Ishikawa (cell line): ENCODE measurements at regions not wholly inside any gene's neighbourhood (a gene's known extent, or its start where the extent isn't known, plus 50 kb on each side); places are given as distances from the start of the nearest gene placed in this dataset.

Experiments
- CEBPB ChIP-seq: IDR thresholded peaks from 2 replicates; pipeline ENCODE4 v1.6.1; 2012
- CREB1 ChIP-seq: IDR thresholded peaks from 2 replicates; pipeline ENCODE4 v1.6.1; 2012; ENCODE audit warnings: low read depth
- EGR1 ChIP-seq: IDR thresholded peaks from 2 replicates; pipeline ENCODE4 v1.6.1; 2012
- EP300 ChIP-seq: IDR thresholded peaks from 2 replicates; pipeline ENCODE4 v1.6.1; 2012; ENCODE audit warnings: borderline replicate concordance
- FOXM1 ChIP-seq: IDR thresholded peaks from 2 replicates; pipeline ENCODE4 v1.6.1; 2012; ENCODE audit warnings: low read depth, borderline replicate concordance
- NFIC ChIP-seq: IDR thresholded peaks from 2 replicates; pipeline ENCODE4 v1.6.1; 2012
- RAD21 ChIP-seq: IDR thresholded peaks from 2 replicates; pipeline ENCODE4 v1.6.1; 2012; ENCODE audit warnings: low read depth
- TAF1 ChIP-seq: IDR thresholded peaks from 2 replicates; pipeline ENCODE4 v1.6.1; 2012; ENCODE audit warnings: low read depth, mild to moderate bottlenecking
- TCF12 ChIP-seq: IDR thresholded peaks from 2 replicates; pipeline ENCODE4 v1.6.1; 2012; ENCODE audit warnings: low read depth
- TEAD4 ChIP-seq: IDR thresholded peaks from 2 replicates; pipeline ENCODE4 v1.6.1; 2012
- YY1 ChIP-seq: IDR thresholded peaks from 2 replicates; pipeline ENCODE4 v1.6.1; 2012; ENCODE audit warnings: low read depth
- ZBTB7A ChIP-seq: IDR thresholded peaks from 2 replicates; pipeline ENCODE4 v1.6.1; 2012; ENCODE audit warnings: low read depth
- TF ChIP-seq, protein P1 (sequence below): IDR thresholded peaks from 2 replicates; pipeline ENCODE4 v1.6.1; 2012
- TF ChIP-seq, protein P2 (sequence below): IDR thresholded peaks from 2 replicates; pipeline ENCODE4 v1.6.1; 2012
- TF ChIP-seq, protein P3 (sequence below): IDR thresholded peaks from 2 replicates; pipeline ENCODE4 v1.6.1; 2012; ENCODE audit warnings: low read depth, mild to moderate bottlenecking

DNA sequence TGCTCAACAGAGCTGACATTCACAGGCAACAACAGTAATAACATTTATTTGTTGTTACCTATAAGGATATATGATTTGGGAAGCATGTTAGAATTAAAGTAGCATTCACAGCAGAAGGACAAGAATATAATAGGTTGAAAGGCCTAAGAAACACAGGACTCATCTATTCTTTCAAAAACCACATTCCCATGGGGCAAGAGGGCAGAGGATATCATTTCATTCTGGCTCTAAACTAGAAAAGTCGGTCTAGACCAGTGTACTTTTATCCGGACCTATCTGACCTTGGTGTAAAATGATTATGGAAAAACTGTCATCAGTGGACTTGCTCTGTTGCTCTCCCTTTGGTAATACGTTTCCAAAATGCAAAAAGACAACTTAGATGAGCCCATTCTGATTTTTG lies 914.7 kb upstream of the CITED2 start:
- TF ChIP-seq EP300 (no peak), TCF12 (no peak), CREB1 (no peak)

DNA sequence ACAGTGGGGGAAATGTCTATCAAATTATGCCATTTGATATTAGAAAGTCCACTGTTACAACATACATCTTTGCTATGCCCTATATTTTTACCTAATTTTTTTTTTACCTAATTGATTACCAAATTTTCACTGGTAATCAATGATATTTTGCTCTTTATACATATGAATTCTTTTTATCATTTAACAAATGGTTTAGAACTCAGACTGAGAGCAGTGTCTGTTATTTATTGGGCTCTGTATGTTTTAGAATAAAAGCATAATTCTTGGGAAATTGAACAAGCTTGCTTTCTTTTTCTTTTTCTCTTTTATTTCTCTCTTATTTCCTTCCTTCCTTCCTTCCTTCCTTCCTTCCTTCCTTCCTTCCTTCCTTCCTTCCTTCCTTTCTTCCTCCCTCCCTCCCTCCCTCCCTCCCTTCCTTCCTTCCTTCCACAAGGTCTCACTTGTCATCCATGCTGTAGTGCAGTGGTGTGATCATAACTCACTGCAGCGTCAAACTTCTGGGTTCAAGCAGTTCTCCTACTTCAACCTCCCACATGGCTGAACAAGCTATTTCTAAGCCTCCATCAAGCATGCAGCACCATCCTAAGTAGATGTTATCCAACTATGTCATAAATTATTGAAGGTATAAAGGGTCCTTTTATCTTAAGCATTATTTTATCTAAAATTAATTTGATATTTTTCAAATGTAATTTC lies 911.7 kb upstream of the CITED2 start:
- TF ChIP-seq NFIC (no peak), CREB1 (no peak)

DNA sequence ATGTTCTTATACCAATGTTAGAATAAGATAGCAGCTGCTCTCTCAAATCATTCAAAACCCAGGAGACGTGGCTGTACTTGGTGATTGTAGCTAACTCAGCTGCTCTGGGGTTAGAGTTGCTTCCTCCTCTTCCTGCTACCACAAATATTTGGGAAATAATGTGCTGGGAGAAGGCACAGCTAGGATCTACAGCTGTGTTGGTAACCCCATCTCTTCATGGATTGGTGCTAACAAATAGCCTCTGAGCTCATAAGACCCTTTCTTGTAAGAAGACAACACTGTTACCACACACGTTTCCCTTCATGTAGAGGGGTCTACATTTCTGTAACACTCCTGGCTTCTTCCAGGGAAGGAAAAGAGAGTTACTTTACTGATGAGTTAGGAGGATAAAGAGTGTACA lies 911.0 kb upstream of the CITED2 start:
- no peak for TF ChIP-seq NFIC
- TF ChIP-seq YY1 = no peak
- no peak for TF ChIP-seq EGR1
- TF ChIP-seq ZBTB7A = no peak
- no peak for TF ChIP-seq TAF1
- TF ChIP-seq, protein P1, sequence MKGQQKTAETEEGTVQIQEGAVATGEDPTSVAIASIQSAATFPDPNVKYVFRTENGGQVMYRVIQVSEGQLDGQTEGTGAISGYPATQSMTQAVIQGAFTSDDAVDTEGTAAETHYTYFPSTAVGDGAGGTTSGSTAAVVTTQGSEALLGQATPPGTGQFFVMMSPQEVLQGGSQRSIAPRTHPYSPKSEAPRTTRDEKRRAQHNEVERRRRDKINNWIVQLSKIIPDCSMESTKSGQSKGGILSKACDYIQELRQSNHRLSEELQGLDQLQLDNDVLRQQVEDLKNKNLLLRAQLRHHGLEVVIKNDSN = no peak
- TF ChIP-seq CEBPB = no peak
- TF ChIP-seq CREB1 = no peak
- TF ChIP-seq FOXM1 = no peak

DNA sequence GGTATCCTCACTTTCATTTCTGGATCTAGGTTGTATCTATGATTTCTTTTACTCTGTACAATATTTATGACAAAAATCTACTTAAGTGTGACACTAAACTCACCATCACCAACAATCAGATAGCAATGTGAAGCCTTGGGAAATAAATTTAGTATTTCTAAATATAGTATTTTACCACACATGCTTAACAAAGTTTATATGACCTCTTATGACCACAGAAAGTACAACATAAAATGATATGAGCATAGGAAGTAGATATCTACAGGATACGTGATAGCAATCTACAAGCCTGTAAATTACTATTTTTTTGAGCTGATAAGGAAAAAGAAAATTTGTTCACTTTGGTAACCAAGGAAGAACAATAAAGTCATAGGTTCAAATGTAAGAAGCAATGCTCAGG lies 910.4 kb upstream of the CITED2 start:
- no peak for TF ChIP-seq EP300
- TF ChIP-seq, protein P1 = no peak
- TF ChIP-seq FOXM1 = no peak
- TF ChIP-seq YY1 = no peak
- no peak for TF ChIP-seq EGR1
- no peak for TF ChIP-seq TEAD4
- no peak for TF ChIP-seq ZBTB7A
- TF ChIP-seq, protein P2, sequence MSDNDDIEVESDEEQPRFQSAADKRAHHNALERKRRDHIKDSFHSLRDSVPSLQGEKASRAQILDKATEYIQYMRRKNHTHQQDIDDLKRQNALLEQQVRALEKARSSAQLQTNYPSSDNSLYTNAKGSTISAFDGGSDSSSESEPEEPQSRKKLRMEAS = no peak
- TF ChIP-seq, protein P3, sequence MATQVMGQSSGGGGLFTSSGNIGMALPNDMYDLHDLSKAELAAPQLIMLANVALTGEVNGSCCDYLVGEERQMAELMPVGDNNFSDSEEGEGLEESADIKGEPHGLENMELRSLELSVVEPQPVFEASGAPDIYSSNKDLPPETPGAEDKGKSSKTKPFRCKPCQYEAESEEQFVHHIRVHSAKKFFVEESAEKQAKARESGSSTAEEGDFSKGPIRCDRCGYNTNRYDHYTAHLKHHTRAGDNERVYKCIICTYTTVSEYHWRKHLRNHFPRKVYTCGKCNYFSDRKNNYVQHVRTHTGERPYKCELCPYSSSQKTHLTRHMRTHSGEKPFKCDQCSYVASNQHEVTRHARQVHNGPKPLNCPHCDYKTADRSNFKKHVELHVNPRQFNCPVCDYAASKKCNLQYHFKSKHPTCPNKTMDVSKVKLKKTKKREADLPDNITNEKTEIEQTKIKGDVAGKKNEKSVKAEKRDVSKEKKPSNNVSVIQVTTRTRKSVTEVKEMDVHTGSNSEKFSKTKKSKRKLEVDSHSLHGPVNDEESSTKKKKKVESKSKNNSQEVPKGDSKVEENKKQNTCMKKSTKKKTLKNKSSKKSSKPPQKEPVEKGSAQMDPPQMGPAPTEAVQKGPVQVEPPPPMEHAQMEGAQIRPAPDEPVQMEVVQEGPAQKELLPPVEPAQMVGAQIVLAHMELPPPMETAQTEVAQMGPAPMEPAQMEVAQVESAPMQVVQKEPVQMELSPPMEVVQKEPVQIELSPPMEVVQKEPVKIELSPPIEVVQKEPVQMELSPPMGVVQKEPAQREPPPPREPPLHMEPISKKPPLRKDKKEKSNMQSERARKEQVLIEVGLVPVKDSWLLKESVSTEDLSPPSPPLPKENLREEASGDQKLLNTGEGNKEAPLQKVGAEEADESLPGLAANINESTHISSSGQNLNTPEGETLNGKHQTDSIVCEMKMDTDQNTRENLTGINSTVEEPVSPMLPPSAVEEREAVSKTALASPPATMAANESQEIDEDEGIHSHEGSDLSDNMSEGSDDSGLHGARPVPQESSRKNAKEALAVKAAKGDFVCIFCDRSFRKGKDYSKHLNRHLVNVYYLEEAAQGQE = no peak
- no peak for TF ChIP-seq CREB1

DNA sequence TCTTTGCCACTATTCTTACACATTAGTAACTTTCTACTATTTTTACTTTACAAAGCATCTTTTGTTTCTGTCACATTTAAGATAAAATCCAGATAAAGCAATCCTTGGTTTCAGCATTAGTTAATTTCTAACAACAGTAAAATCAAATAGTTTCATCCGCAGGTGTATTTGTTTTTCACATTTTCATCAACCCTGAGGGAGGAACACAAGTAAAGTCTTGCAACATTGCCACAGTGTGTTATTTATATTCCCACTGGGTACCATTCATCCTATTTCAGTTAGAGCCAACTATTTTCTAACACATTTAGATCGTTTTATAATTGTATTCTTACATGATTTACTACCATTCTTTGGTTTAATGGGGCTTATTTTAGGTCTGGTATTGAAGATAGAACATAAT lies 908.7 kb upstream of the CITED2 start:
- TF ChIP-seq EP300 (no peak), ZBTB7A (no peak), FOXM1 (no peak), RAD21 (no peak), EGR1 (no peak)
- TF ChIP-seq, protein P1 = no peak

DNA sequence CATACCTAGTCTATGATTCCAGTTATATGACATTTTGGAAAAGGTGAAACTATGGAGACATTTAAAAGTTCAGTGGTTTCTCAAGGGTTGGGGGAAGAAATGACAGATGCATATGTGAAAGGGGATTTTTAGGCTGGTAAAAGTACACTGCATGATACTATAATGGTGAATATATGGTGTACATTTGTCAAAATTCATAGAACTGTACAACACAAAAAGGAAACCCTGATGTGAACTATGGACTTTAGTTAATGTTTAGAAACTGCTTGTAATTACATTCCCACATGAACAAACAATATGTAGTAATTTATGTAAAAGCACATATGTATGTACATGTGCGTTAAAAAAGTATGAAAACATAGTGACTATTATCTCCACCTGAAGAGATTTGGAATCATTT lies 907.3 kb upstream of the CITED2 start:
- TF ChIP-seq ZBTB7A (no peak), CEBPB (no peak), EGR1 (no peak), EP300 (no peak), RAD21 (no peak), NFIC (no peak), CREB1 (no peak), FOXM1 (no peak), TEAD4 (no peak), TCF12 (no peak), TAF1 (no peak), YY1 (no peak)
- TF ChIP-seq, protein P3 = no peak
- TF ChIP-seq, protein P2 = no peak
- TF ChIP-seq, protein P1 = no peak
